ENCODE measurements at regions not wholly inside any gene's neighbourhood (a gene's known extent, or its start where the extent isn't known, plus 50 kb on each side); places are given as distances from the start of the nearest gene placed in this dataset.
A peak's percentile ranks its signal among the peaks of the same experiment; 100 is the strongest.

- DNase-seq (ENCODE audit: low read depth, low spot score) = no peak
- Mint-ChIP-seq H3K4me1 (peaks cover 53% of the 10 kb centered on the region), H3K4me3 (no peak overlapping the region), H3K27me3 (ENCODE audit: low read depth) (peaks cover 2% of the 10 kb centered on the region), H3K36me3 (ENCODE audit: low read depth) (no peaks in the 10 kb centered on the region), H3K9me3 (no peaks in the 10 kb centered on the region), H3K27ac (ENCODE audit: unreplicated experiment) (no peak overlapping the region)
- TF ChIP-seq CTCF (conservative IDR thresholded peaks at IDR 0.05) = no peak
These were observed 181.5 kb downstream of the FOXO1 start for GRCh38 chr13:40484974-40485373.

DNA sequence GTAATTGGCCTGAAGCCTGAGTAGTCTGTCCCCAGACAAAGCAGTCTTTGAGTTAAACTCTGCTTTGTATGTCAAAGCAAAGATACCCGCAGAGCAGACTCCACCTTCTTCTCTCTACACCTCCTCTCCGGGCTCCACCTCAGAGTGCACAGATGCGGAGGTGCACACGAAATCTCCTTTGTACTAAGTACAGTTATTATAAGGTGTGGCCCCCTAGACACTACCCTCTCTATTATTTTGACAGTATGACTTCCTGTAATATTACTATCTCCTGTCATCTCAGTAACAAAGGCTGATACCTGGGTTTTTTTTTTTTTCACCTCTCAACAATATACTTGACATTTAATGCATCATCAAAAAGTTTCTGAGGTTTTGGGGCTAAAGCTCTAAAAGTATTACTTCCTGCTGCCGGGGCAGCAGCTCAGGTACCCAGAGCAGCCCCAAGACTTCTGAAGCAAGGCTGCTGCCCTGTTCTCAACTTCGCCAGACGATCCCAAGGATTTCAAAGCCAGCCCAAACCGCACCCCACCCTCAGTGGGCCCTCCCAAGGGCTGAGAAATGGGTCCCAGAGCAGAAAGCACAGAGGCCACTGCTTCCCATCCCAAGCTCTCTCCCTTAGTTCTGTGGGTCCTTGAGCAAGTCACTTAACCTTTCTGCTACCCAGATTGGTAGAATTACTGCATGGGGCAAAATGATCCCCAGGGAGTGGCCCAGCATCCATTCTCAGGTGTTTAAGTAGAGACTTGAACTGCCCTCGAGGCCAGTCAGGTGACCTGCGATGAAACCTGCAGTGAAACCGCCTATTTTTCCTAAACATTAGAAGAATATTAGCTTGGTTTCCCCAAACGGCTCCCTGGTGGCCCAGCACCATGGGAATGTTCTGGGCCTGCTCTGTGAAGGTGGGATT is 180.6 kb downstream of the FOXO1 start:
- TF ChIP-seq CTCF (conservative IDR thresholded peaks at IDR 0.05) = no peak
- peaks cover 2% of the 10 kb centered on the region for H3K27me3 Mint-ChIP-seq (ENCODE audit: low read depth)
- no peak for DNase-seq (ENCODE audit: low read depth, low spot score)
- no peaks in the 10 kb centered on the region for H3K36me3 Mint-ChIP-seq (ENCODE audit: low read depth)
- peaks cover 45% of the 10 kb centered on the region for H3K4me1 Mint-ChIP-seq
- H3K9me3 Mint-ChIP-seq = no peaks in the 10 kb centered on the region
- no peak overlapping the region for H3K27ac Mint-ChIP-seq (ENCODE audit: unreplicated experiment)
- no peak overlapping the region for H3K4me3 Mint-ChIP-seq

GRCh38 chr13:40486518-40487163 is 179.8 kb downstream of the FOXO1 start:
- TF ChIP-seq CTCF (conservative IDR thresholded peaks at IDR 0.05) = no peak
- peaks cover 2% of the 10 kb centered on the region for H3K27me3 Mint-ChIP-seq (ENCODE audit: low read depth)
- no peak for DNase-seq (ENCODE audit: low read depth, low spot score)
- H3K9me3 Mint-ChIP-seq = no peaks in the 10 kb centered on the region
- H3K36me3 Mint-ChIP-seq (ENCODE audit: low read depth) = no peaks in the 10 kb centered on the region
- H3K4me1 Mint-ChIP-seq = peaks cover 37% of the 10 kb centered on the region
- no peak overlapping the region for H3K4me3 Mint-ChIP-seq
- H3K27ac Mint-ChIP-seq (ENCODE audit: unreplicated experiment) = peak overlapping the region; percentile 53

GRCh38 chr13:40488869-40489391 is 177.5 kb downstream of the FOXO1 start:
- no peak for TF ChIP-seq CTCF (conservative IDR thresholded peaks at IDR 0.05)
- H3K36me3 Mint-ChIP-seq (ENCODE audit: low read depth) = no peaks in the 10 kb centered on the region

DNA sequence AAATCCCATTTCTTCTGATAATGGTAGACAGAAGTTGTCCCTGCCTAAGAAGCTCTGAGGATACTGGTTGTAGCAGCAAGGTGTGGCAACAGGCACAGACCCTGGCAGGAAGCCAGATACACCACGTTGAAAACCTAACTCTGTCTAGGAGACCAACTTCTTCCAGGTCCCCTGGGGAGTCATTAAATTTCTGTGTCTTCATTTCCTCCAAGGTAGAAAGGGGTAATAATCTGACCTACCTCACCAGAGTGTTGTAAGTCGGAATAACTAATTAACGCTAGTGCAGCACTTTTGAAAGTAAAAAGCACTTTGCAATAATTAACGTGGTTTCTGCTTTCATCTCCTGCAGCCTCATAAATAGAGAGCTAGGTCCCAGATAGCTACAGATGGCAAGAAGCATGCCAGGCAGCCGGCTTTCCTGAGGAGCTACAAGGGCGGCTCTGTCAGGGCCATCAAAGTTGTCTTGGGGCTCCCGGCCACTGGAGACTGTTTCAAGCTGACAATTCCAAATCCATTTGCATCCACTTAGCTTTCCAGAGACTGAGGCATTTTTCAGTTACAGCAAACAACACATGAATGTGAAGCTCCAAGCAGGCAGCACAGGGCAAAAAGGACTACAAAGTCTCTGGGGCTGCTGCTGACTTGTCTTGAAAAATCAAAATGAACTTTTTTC is 176.2 kb downstream of the FOXO1 start:
- Mint-ChIP-seq H3K36me3 (ENCODE audit: low read depth) (no peaks in the 10 kb centered on the region), H3K27me3 (ENCODE audit: low read depth) (peaks cover 2% of the 10 kb centered on the region), H3K4me1 (peaks cover 36% of the 10 kb centered on the region), H3K9me3 (no peaks in the 10 kb centered on the region), H3K27ac (ENCODE audit: unreplicated experiment) (peak overlapping the region; percentile 75), H3K4me3 (no peak overlapping the region)
- TF ChIP-seq CTCF (conservative IDR thresholded peaks at IDR 0.05) = no peak
- DNase-seq (ENCODE audit: low read depth, low spot score) = no peak

More at GRCh38 chr13:40488869-40489391, 177.5 kb downstream of the FOXO1 start:
- H3K27ac Mint-ChIP-seq (ENCODE audit: unreplicated experiment) = no peak overlapping the region
- H3K4me3 Mint-ChIP-seq = no peak overlapping the region
- DNase-seq (ENCODE audit: low read depth, low spot score) = no peak
- peaks cover 36% of the 10 kb centered on the region for H3K4me1 Mint-ChIP-seq
- H3K27me3 Mint-ChIP-seq (ENCODE audit: low read depth) = peaks cover 2% of the 10 kb centered on the region
- H3K9me3 Mint-ChIP-seq = no peaks in the 10 kb centered on the region

Measured in neural crest cell (in vitro differentiated cells).